K562 (cell line): ENCODE measurements at regions not wholly inside any gene's neighbourhood (a gene's known extent, or its start where the extent isn't known, plus 50 kb on each side); places are given as distances from the start of the nearest gene placed in this dataset.

Experiments used
- CCAR2 ChIP-seq: fragments of 200-400 bp; formaldehyde crosslinking; IDR thresholded peaks from 2 replicates; pipeline ENCODE4 v1.6.1; 2017; ENCODE audit warnings: mild to moderate bottlenecking, low read depth, low read length
- CEBPB ChIP-seq: fragments of 450-650 bp; IDR thresholded peaks from 2 replicates; pipeline ENCODE4 v1.6.1; 2016; ENCODE audit warnings: missing genetic modification characterization, missing compliant biosample characterization
- CHD2 ChIP-seq: IDR thresholded peaks from 2 replicates; pipeline ENCODE4 v1.6.1; 2011; ENCODE audit warnings: low read depth, low read length
- ILF3 ChIP-seq: fragments of 450-650 bp; IDR thresholded peaks from 2 replicates; pipeline ENCODE4 v1.6.1; 2018; ENCODE audit warnings: antibody characterized with exemption, mild to moderate bottlenecking, moderate library complexity, borderline replicate concordance
- KDM1A ChIP-seq, 2 experiments: fragments of 450-650 bp; IDR thresholded peaks; 2 replicates each; pipeline ENCODE4 v1.6.1; 2016; ENCODE audit warnings: mild to moderate bottlenecking in 2 of 2
- KLF16 ChIP-seq: IDR thresholded peaks from 2 replicates; pipeline ENCODE4 v1.6.1; 2016; ENCODE audit warnings: antibody characterized with exemption
- LARP7 ChIP-seq: fragments of 450-650 bp; IDR thresholded peaks from 2 replicates; pipeline ENCODE4 v1.6.1; 2016
- NBN ChIP-seq: fragments of 450-650 bp; IDR thresholded peaks from 2 replicates; pipeline ENCODE4 v1.6.1; 2016; ENCODE audit warnings: low read depth, mild to moderate bottlenecking
- SMARCE1 ChIP-seq: fragments of 450-650 bp; IDR thresholded peaks from 2 replicates; pipeline ENCODE4 v1.7.1; 2016; ENCODE audit warnings: mild to moderate bottlenecking
- TCF7L2 ChIP-seq: fragments of 150-350 bp; IDR thresholded peaks from 2 replicates; pipeline ENCODE4 v1.6.1; 2016; ENCODE audit warnings: low read depth, mild to moderate bottlenecking, low read length, moderate library complexity
- ZNF668 ChIP-seq: fragments of 250-450 bp; sonication (Bioruptor Pico); IDR thresholded peaks from 2 replicates; pipeline ENCODE4 v1.8.0; 2022; ENCODE audit warnings: mild to moderate bottlenecking, inconsistent platforms
- ZNF695 ChIP-seq: fragments of 450-650 bp; formaldehyde crosslinking; IDR thresholded peaks from 2 replicates; pipeline ENCODE4 v1.4.0; 2020; ENCODE audit warnings: mild to moderate bottlenecking, moderate library complexity
- TF ChIP-seq, protein P1 (sequence below): fragments of 250-450 bp; sonication (Bioruptor Pico); IDR thresholded peaks from 2 replicates; pipeline ENCODE4 v1.4.0; 2020; ENCODE audit warnings: mild to moderate bottlenecking
- TF ChIP-seq, protein P2 (sequence below): fragments of 250-450 bp; sonication (Bioruptor Pico); IDR thresholded peaks from 2 replicates; pipeline ENCODE4 v1.5.1; 2021; ENCODE audit warnings: mild to moderate bottlenecking
- TF ChIP-seq, protein P3 (sequence below): IDR thresholded peaks from 2 replicates; pipeline ENCODE4 v1.6.1; 2014; ENCODE audit warnings: antibody characterized with exemption
- TF ChIP-seq, protein P4 (sequence below), 2 experiments: fragments of 450-650 bp; IDR thresholded peaks; 2 replicates each; pipeline ENCODE4 v1.6.1; 2016
- TF ChIP-seq, protein P5 (sequence below): fragments of 250-450 bp; sonication (Bioruptor Pico); IDR thresholded peaks from 2 replicates; pipeline ENCODE4 v1.8.0; 2022; ENCODE audit warnings: moderate library complexity, mild to moderate bottlenecking, inconsistent platforms
- TF ChIP-seq, protein P6 (sequence below): fragments of 250-450 bp; sonication (Bioruptor Pico); IDR thresholded peaks from 2 replicates; pipeline ENCODE4 v1.8.0; 2022; ENCODE audit warnings: moderate library complexity, mild to moderate bottlenecking, inconsistent platforms
- TF ChIP-seq, protein P7 (sequence below): fragments of 250-450 bp; sonication (Bioruptor Pico); IDR thresholded peaks from 2 replicates; pipeline ENCODE4 v1.8.0; 2021; ENCODE audit warnings: moderate library complexity, mild to moderate bottlenecking, inconsistent platforms

DNA sequence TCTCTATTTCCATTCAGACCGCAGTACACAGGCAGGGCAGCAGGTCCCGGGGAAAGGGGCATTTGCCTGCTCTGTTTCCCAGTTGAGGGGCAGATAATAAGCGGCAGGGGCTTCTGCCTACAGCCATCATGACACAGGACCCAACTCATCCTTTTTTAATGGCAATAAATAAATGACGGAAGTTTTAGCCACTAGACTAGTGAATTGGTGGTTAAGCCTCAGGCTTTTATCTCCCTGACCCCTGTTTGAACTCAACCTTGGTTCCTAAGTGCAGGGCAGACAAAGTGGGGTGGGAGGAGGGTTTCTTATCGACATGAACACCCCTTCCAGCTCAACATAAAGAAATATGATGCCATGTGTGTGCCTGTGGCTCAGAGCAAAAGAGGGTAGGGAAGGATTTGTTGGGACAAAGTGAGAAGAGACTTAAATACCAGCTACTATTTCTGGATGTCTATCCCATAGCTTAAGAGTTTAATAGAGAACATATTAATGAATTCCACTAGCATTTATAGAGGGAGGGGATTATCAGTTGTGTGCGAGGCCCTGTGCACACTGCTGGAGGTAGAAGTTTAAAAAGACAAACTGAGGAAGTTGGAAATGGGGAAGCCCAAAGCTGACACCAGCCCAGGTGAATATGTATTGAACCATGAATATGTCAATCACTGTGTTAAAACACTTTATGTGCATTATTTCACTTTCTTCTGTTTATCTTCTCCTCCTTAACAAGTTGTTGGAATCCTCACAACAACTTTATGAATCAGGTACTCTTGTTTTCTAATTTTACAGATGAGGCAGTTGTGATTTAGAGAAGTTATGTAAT is 939.4 kb downstream of the MCTP2 start (continued):
- TF ChIP-seq, protein P1, sequence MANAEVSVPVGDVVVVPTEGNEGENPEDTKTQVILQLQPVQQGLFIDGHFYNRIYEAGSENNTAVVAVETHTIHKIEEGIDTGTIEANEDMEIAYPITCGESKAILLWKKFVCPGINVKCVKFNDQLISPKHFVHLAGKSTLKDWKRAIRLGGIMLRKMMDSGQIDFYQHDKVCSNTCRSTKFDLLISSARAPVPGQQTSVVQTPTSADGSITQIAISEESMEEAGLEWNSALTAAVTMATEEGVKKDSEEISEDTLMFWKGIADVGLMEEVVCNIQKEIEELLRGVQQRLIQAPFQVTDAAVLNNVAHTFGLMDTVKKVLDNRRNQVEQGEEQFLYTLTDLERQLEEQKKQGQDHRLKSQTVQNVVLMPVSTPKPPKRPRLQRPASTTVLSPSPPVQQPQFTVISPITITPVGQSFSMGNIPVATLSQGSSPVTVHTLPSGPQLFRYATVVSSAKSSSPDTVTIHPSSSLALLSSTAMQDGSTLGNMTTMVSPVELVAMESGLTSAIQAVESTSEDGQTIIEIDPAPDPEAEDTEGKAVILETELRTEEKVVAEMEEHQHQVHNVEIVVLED (CRISPR knock-in tag) = no peak
- TF ChIP-seq NBN = peak; percentile 35
- peak; percentile 87 to 92 for TF ChIP-seq KDM1A (IDR thresholded peaks at IDR 0.05)
- TF ChIP-seq, protein P2, sequence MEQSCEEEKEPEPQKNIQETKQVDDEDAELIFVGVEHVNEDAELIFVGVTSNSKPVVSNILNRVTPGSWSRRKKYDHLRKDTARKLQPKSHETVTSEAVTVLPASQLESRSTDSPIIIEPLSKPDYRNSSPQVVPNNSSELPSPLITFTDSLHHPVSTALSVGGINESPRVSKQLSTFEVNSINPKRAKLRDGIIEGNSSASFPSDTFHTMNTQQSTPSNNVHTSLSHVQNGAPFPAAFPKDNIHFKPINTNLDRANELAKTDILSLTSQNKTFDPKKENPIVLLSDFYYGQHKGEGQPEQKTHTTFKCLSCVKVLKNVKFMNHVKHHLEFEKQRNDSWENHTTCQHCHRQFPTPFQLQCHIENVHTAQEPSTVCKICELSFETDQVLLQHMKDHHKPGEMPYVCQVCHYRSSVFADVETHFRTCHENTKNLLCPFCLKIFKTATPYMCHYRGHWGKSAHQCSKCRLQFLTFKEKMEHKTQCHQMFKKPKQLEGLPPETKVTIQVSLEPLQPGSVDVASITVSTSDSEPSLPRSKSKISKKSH (CRISPR knock-in tag) = no peak
- TF ChIP-seq, protein P3, sequence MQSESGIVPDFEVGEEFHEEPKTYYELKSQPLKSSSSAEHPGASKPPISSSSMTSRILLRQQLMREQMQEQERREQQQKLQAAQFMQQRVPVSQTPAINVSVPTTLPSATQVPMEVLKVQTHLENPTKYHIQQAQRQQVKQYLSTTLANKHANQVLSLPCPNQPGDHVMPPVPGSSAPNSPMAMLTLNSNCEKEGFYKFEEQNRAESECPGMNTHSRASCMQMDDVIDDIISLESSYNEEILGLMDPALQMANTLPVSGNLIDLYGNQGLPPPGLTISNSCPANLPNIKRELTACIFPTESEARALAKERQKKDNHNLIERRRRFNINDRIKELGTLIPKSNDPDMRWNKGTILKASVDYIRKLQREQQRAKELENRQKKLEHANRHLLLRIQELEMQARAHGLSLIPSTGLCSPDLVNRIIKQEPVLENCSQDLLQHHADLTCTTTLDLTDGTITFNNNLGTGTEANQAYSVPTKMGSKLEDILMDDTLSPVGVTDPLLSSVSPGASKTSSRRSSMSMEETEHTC = no peak
- no peak for TF ChIP-seq CCAR2
- no peak for TF ChIP-seq CEBPB
- TF ChIP-seq ZNF695 (CRISPR knock-in tag) = no peak
- peak; percentile 92 for TF ChIP-seq SMARCE1
- TF ChIP-seq, protein P4, sequence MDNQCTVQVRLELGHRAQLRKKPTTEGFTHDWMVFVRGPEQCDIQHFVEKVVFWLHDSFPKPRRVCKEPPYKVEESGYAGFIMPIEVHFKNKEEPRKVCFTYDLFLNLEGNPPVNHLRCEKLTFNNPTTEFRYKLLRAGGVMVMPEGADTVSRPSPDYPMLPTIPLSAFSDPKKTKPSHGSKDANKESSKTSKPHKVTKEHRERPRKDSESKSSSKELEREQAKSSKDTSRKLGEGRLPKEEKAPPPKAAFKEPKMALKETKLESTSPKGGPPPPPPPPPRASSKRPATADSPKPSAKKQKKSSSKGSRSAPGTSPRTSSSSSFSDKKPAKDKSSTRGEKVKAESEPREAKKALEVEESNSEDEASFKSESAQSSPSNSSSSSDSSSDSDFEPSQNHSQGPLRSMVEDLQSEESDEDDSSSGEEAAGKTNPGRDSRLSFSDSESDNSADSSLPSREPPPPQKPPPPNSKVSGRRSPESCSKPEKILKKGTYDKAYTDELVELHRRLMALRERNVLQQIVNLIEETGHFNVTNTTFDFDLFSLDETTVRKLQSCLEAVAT (IDR thresholded peaks at IDR 0.05) = no peak
- no peak for TF ChIP-seq ZNF668 (CRISPR knock-in tag)
- no peak for TF ChIP-seq ILF3
- no peak for TF ChIP-seq CHD2
- TF ChIP-seq KLF16 = 0 out of 2 replicates have a peak, but pooled peaks have one; percentile 77
- TF ChIP-seq, protein P5, sequence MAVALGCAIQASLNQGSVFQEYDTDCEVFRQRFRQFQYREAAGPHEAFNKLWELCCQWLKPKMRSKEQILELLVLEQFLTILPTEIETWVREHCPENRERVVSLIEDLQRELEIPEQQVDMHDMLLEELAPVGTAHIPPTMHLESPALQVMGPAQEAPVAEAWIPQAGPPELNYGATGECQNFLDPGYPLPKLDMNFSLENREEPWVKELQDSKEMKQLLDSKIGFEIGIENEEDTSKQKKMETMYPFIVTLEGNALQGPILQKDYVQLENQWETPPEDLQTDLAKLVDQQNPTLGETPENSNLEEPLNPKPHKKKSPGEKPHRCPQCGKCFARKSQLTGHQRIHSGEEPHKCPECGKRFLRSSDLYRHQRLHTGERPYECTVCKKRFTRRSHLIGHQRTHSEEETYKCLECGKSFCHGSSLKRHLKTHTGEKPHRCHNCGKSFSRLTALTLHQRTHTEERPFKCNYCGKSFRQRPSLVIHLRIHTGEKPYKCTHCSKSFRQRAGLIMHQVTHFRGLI = no peak
- no peak for TF ChIP-seq TCF7L2
- no peak for TF ChIP-seq LARP7
- TF ChIP-seq, protein P6, sequence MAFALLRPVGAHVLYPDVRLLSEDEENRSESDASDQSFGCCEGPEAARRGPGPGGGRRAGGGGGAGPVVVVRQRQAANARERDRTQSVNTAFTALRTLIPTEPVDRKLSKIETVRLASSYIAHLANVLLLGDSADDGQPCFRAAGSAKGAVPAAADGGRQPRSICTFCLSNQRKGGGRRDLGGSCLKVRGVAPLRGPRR (CRISPR knock-in tag) = no peak
- TF ChIP-seq, protein P7, sequence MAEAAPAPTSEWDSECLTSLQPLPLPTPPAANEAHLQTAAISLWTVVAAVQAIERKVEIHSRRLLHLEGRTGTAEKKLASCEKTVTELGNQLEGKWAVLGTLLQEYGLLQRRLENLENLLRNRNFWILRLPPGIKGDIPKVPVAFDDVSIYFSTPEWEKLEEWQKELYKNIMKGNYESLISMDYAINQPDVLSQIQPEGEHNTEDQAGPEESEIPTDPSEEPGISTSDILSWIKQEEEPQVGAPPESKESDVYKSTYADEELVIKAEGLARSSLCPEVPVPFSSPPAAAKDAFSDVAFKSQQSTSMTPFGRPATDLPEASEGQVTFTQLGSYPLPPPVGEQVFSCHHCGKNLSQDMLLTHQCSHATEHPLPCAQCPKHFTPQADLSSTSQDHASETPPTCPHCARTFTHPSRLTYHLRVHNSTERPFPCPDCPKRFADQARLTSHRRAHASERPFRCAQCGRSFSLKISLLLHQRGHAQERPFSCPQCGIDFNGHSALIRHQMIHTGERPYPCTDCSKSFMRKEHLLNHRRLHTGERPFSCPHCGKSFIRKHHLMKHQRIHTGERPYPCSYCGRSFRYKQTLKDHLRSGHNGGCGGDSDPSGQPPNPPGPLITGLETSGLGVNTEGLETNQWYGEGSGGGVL (CRISPR knock-in tag) = no peak
